Neural progenitor cell (in vitro differentiated cells): ENCODE measurements at regions not wholly inside any gene's neighbourhood (a gene's known extent, or its start where the extent isn't known, plus 50 kb on each side); places are given as distances from the start of the nearest gene placed in this dataset.

Source experiments
- DNase-seq: peaks from one replicate; pipeline ENCODE4 v3.0.0-alpha.2; 2016; ENCODE audit warnings: low spot score
- H2AFZ ChIP-seq: fragments of 200-600 bp; sonication (generic); replicated peaks from 2 replicates; pipeline ENCODE4 v1.6.1; 2016; ENCODE audit warnings: antibody characterized with exemption
- H3F3A ChIP-seq: fragments of 200-600 bp; sonication (generic); 2 replicates; pipeline ENCODE4 v1.6.1; 2016; ENCODE audit warnings: antibody characterized with exemption, low read depth
- H3K27ac ChIP-seq: fragments of 200-600 bp; sonication (generic); 2 replicates; pipeline ENCODE4 v1.5.1; 2016; ENCODE audit warnings: mild to moderate bottlenecking
- H3K27me3 ChIP-seq: fragments of 200-600 bp; sonication (generic); 2 replicates; pipeline ENCODE4 v1.6.1; 2016; ENCODE audit warnings: mild to moderate bottlenecking, moderate library complexity
- H3K36me3 ChIP-seq: fragments of 200-600 bp; sonication (generic); 2 replicates; pipeline ENCODE4 v1.5.1; 2016
- H3K4me1 ChIP-seq: fragments of 200-600 bp; sonication (generic); 2 replicates; pipeline ENCODE4 v1.6.1; 2016; ENCODE audit warnings: mixed run types
- H3K4me2 ChIP-seq: fragments of 200-600 bp; sonication (generic); 2 replicates; pipeline ENCODE4 v1.6.1; 2016
- H3K4me3 ChIP-seq: fragments of 200-600 bp; sonication (generic); 2 replicates; pipeline ENCODE4 v1.5.1; 2016
- H3K79me2 ChIP-seq: fragments of 200-600 bp; sonication (generic); 2 replicates; pipeline ENCODE4 v1.6.1; 2016; ENCODE audit warnings: low read depth
- H3K9ac ChIP-seq: fragments of 200-600 bp; sonication (generic); 2 replicates; pipeline ENCODE4 v1.6.1; 2016
- H3K9me3 ChIP-seq: fragments of 200-600 bp; sonication (generic); 2 replicates; pipeline ENCODE4 v1.5.1; 2016; ENCODE audit warnings: low read depth
- H4K20me1 ChIP-seq: fragments of 200-600 bp; sonication (generic); 2 replicates; pipeline ENCODE4 v1.6.1; 2016; ENCODE audit warnings: low read depth
- H3K27ac Mint-ChIP-seq: 3 replicates; pipeline ENCODE4 v1.8.0; 2021; ENCODE audit warnings: mixed read lengths
- H3K27me3 Mint-ChIP-seq: 2 replicates; pipeline ENCODE4 v1.8.0; 2022; ENCODE audit warnings: low read depth, mild to moderate bottlenecking, inconsistent platforms, moderate library complexity, mixed read lengths; ENCODE audit not compliant: insufficient read depth
- H3K36me3 Mint-ChIP-seq: 3 replicates; pipeline ENCODE4 v1.8.0; 2021; ENCODE audit warnings: mixed read lengths
- H3K4me1 Mint-ChIP-seq: 3 replicates; pipeline ENCODE4 v1.8.0; 2021; ENCODE audit warnings: mixed read lengths
- H3K4me3 Mint-ChIP-seq: 3 replicates; pipeline ENCODE4 v1.8.0; 2021; ENCODE audit warnings: mild to moderate bottlenecking, moderate library complexity, mixed read lengths
- H3K9me3 Mint-ChIP-seq: 3 replicates; pipeline ENCODE4 v1.8.0; 2020; ENCODE audit warnings: mixed read lengths
- CTCF ChIP-seq: fragments of 200-600 bp; sonication (generic); IDR thresholded peaks from 2 replicates; pipeline ENCODE4 v1.5.1; 2017; ENCODE audit warnings: antibody characterized with exemption, mild to moderate bottlenecking
- EZH2 ChIP-seq: fragments of 200-600 bp; sonication (generic); IDR thresholded peaks from 2 replicates; pipeline ENCODE4 v1.6.1; 2017; ENCODE audit warnings: antibody characterized with exemption, mild to moderate bottlenecking, moderate library complexity
- EZH2phosphoT487 ChIP-seq: fragments of 200-600 bp; sonication (generic); IDR thresholded peaks from 2 replicates; pipeline ENCODE4 v1.6.1; 2017; ENCODE audit warnings: antibody characterized with exemption

DNA sequence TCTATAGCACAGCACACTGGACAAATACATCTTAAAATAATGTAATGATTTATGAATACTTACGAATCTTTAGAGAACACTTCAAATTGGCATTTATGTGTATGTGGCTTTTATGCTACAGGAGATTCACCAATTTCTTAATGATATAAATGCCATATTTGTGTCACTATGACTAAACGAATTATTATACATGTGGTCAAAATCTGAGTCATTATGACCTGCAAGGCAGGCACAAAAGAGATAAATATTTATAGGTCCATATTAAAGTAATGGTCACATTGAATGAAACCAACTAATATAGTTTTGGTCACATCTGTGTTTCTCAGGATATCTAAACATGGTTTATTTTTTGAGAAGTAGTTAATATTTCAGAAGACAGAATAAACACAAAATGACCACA lies 232.3 kb upstream of the SEMA6D start:
- DNase-seq = no peak
- no peaks in the 10 kb centered on the region for H3K4me1 Mint-ChIP-seq

GRCh38 chr15:47485419-47485818 lies 231.9 kb upstream of the SEMA6D start:
- DNase-seq = no peak
- no peaks in the 10 kb centered on the region for H3K4me1 Mint-ChIP-seq
- Histone ChIP-seq H3K4me3 (no peak overlapping the region), H3F3A (no peaks in the 10 kb centered on the region), H3K36me3 (no peaks in the 10 kb centered on the region), H2AFZ (no peak overlapping the region), H3K9me3 (no peaks in the 10 kb centered on the region), H3K79me2 (no peaks in the 10 kb centered on the region), H3K4me2 (no peak overlapping the region), H3K9ac (no peak overlapping the region), H3K27ac (no peak overlapping the region), H3K4me1 (no peaks in the 10 kb centered on the region), H3K27me3 (no peaks in the 10 kb centered on the region), H4K20me1 (no peaks in the 10 kb centered on the region)
- no peaks in the 10 kb centered on the region for H3K36me3 Mint-ChIP-seq
- H3K4me3 Mint-ChIP-seq = no peak overlapping the region
- H3K27me3 Mint-ChIP-seq = no peaks in the 10 kb centered on the region
- TF ChIP-seq EZH2phosphoT487 (no peak), CTCF (no peak), EZH2 (no peak)
- no peaks in the 10 kb centered on the region for H3K9me3 Mint-ChIP-seq
- no peak overlapping the region for H3K27ac Mint-ChIP-seq

More for the DNA sequence above, 232.3 kb upstream of the SEMA6D start:
- Mint-ChIP-seq H3K9me3 (peaks cover 2% of the 10 kb centered on the region), H3K27ac (no peak overlapping the region), H3K4me3 (no peak overlapping the region), H3K36me3 (no peaks in the 10 kb centered on the region), H3K27me3 (no peaks in the 10 kb centered on the region)
- H3K4me3 ChIP-seq = no peak overlapping the region
- H3F3A ChIP-seq = no peaks in the 10 kb centered on the region
- H3K27ac ChIP-seq = no peak overlapping the region
- no peaks in the 10 kb centered on the region for H3K9me3 ChIP-seq
- no peaks in the 10 kb centered on the region for H3K79me2 ChIP-seq
- no peaks in the 10 kb centered on the region for H4K20me1 ChIP-seq
- H3K9ac ChIP-seq = no peak overlapping the region
- no peak overlapping the region for H3K4me2 ChIP-seq
- H3K27me3 ChIP-seq = no peaks in the 10 kb centered on the region
- H2AFZ ChIP-seq = no peak overlapping the region
- H3K36me3 ChIP-seq = no peaks in the 10 kb centered on the region
- TF ChIP-seq EZH2phosphoT487 = no peak
- H3K4me1 ChIP-seq = no peaks in the 10 kb centered on the region

GRCh38 chr15:47486040-47486439 lies 231.3 kb upstream of the SEMA6D start:
- H2AFZ ChIP-seq = no peak overlapping the region

DNA sequence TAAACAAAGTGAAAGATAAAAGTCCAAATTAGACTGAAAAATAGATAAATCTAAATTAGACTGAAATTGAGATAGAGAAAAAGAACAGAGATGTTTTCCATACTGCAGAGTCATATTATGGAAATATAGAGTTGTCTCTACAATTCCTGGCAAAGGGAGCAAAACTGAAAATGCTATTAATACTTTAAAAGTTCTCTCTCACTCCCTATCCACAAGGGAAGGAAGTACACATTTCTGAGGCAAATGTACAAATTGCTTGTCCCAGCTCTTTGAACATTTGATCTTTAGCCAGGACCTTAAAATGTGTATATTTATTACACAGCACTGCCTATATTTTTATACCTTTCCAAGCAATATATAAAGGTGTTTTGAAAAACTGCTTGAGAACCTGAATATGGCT lies 225.1 kb upstream of the SEMA6D start:
- H3K4me2 ChIP-seq = no peak overlapping the region
- no peaks in the 10 kb centered on the region for H3K4me1 Mint-ChIP-seq
- peaks cover 2% of the 10 kb centered on the region for H3K27me3 Mint-ChIP-seq
- no peak overlapping the region for H3K9ac ChIP-seq
- TF ChIP-seq EZH2 (no peak), CTCF (no peak), EZH2phosphoT487 (no peak)
- H4K20me1 ChIP-seq = no peaks in the 10 kb centered on the region
- no peak overlapping the region for H3K4me3 ChIP-seq
- no peaks in the 10 kb centered on the region for H3F3A ChIP-seq
- H3K36me3 ChIP-seq = no peaks in the 10 kb centered on the region
- no peaks in the 10 kb centered on the region for H3K9me3 Mint-ChIP-seq
- no peak overlapping the region for H3K4me3 Mint-ChIP-seq
- no peaks in the 10 kb centered on the region for H3K79me2 ChIP-seq
- H3K27ac Mint-ChIP-seq = no peak overlapping the region
- no peak for DNase-seq
- H3K27me3 ChIP-seq = no peaks in the 10 kb centered on the region
- H3K27ac ChIP-seq = no peak overlapping the region
- H3K36me3 Mint-ChIP-seq = no peaks in the 10 kb centered on the region
- no peak overlapping the region for H2AFZ ChIP-seq
- H3K4me1 ChIP-seq = no peaks in the 10 kb centered on the region
- H3K9me3 ChIP-seq = no peaks in the 10 kb centered on the region

More at GRCh38 chr15:47486040-47486439, 231.3 kb upstream of the SEMA6D start:
- no peaks in the 10 kb centered on the region for H3K27me3 ChIP-seq
- H3K9ac ChIP-seq = no peak overlapping the region
- Mint-ChIP-seq H3K27me3 (no peaks in the 10 kb centered on the region), H3K9me3 (no peaks in the 10 kb centered on the region), H3K36me3 (no peaks in the 10 kb centered on the region), H3K27ac (no peak overlapping the region), H3K4me3 (no peak overlapping the region), H3K4me1 (no peaks in the 10 kb centered on the region)
- no peaks in the 10 kb centered on the region for H3F3A ChIP-seq
- TF ChIP-seq CTCF = no peak
- no peak for TF ChIP-seq EZH2phosphoT487
- no peak for TF ChIP-seq EZH2
- no peak for DNase-seq
- H3K4me1 ChIP-seq = no peaks in the 10 kb centered on the region
- no peak overlapping the region for H3K4me2 ChIP-seq
- H3K27ac ChIP-seq = no peak overlapping the region
- H3K4me3 ChIP-seq = no peak overlapping the region
- no peaks in the 10 kb centered on the region for H3K79me2 ChIP-seq
- no peaks in the 10 kb centered on the region for H3K36me3 ChIP-seq
- H3K9me3 ChIP-seq = no peaks in the 10 kb centered on the region
- H4K20me1 ChIP-seq = no peaks in the 10 kb centered on the region
